GM23338 (cell line): ENCODE measurements at regions not wholly inside any gene's neighbourhood (a gene's known extent, or its start where the extent isn't known, plus 50 kb on each side); places are given as distances from the start of the nearest gene placed in this dataset.

Experiments used
- ATAC-seq: fragments of 200-7000 bp; cut with Tn5 transposase; 3 replicates; pipeline ENCODE4 v1.9.1; 2020
- DNase-seq: peaks from one replicate; pipeline ENCODE4 v3.0.0-alpha.2; 2015; ENCODE audit warnings: low spot score
- H2AFZ ChIP-seq: fragments of 200-600 bp; sonication (generic); 2 replicates; pipeline ENCODE4 v1.8.0; 2016; ENCODE audit warnings: antibody characterized with exemption, mild to moderate bottlenecking, moderate library complexity
- H3F3A ChIP-seq: fragments of 200-600 bp; sonication (generic); replicated peaks from 2 replicates; pipeline ENCODE4 v1.8.0; 2017; ENCODE audit warnings: antibody characterized with exemption, mixed run types, low read depth
- H3K27ac ChIP-seq: fragments of 200-600 bp; sonication (generic); 2 replicates; pipeline ENCODE4 v1.6.1; 2016; ENCODE audit warnings: low read depth
- H3K27me3 ChIP-seq: fragments of 200-600 bp; sonication (generic); 2 replicates; pipeline ENCODE4 v1.8.0; 2016; ENCODE audit warnings: mild to moderate bottlenecking, mixed run types, moderate library complexity; ENCODE audit not compliant: insufficient read depth
- H3K36me3 ChIP-seq: fragments of 200-600 bp; sonication (generic); 2 replicates; pipeline ENCODE4 v1.8.0; 2016; ENCODE audit warnings: mild to moderate bottlenecking; ENCODE audit not compliant: insufficient read depth
- H3K4me1 ChIP-seq: fragments of 200-600 bp; sonication (generic); 2 replicates; pipeline ENCODE4 v1.8.0; 2016; ENCODE audit warnings: mild to moderate bottlenecking, moderate library complexity; ENCODE audit not compliant: insufficient read depth
- H3K4me2 ChIP-seq: fragments of 200-600 bp; sonication (generic); 2 replicates; pipeline ENCODE4 v1.7.1; 2017; ENCODE audit warnings: mixed run types
- H3K4me3 ChIP-seq: fragments of 200-600 bp; sonication (generic); 2 replicates; pipeline ENCODE4 v1.6.1; 2016; ENCODE audit warnings: mixed run types
- H3K79me2 ChIP-seq: fragments of 200-600 bp; sonication (generic); replicated peaks from 2 replicates; pipeline ENCODE4 v1.8.0; 2017; ENCODE audit warnings: mild to moderate bottlenecking; ENCODE audit not compliant: insufficient read depth
- H3K9me2 ChIP-seq: fragments of 200-600 bp; sonication (generic); 2 replicates; pipeline ENCODE4 v1.8.0; 2017; ENCODE audit not compliant: insufficient read depth
- H4K20me1 ChIP-seq: fragments of 200-600 bp; sonication (generic); replicated peaks from 2 replicates; pipeline ENCODE4 v1.8.0; 2017; ENCODE audit warnings: mild to moderate bottlenecking; ENCODE audit not compliant: insufficient read depth
- H3K27ac Mint-ChIP-seq: 2 replicates; pipeline ENCODE4 v1.8.0; 2020; ENCODE audit warnings: inconsistent platforms, mild to moderate bottlenecking, moderate library complexity, mixed read lengths
- H3K27me3 Mint-ChIP-seq: 3 replicates; pipeline ENCODE4 v1.8.0; 2022; ENCODE audit warnings: low read depth, mild to moderate bottlenecking, moderate library complexity, mixed read lengths, inconsistent platforms; ENCODE audit not compliant: insufficient read depth, poor library complexity
- H3K36me3 Mint-ChIP-seq: 3 replicates; pipeline ENCODE4 v1.8.0; 2021; ENCODE audit warnings: low read depth, mild to moderate bottlenecking, inconsistent platforms, moderate library complexity, mixed read lengths
- H3K4me1 Mint-ChIP-seq: 3 replicates; pipeline ENCODE4 v1.8.0; 2020; ENCODE audit warnings: mild to moderate bottlenecking, inconsistent platforms, mixed read lengths
- H3K4me3 Mint-ChIP-seq: 3 replicates; pipeline ENCODE4 v1.8.0; 2021; ENCODE audit warnings: moderate library complexity, mild to moderate bottlenecking, inconsistent platforms, mixed read lengths
- H3K9me3 Mint-ChIP-seq: 3 replicates; pipeline ENCODE4 v1.8.0; 2020; ENCODE audit warnings: moderate library complexity, mild to moderate bottlenecking, inconsistent platforms, mixed read lengths
- CTCF ChIP-seq, 2 experiments: fragments of 200-600 bp in 1 of 2; sonication (generic) in 1 of 2; conservative IDR thresholded peaks; 2 replicates each; pipeline versions ENCODE4 v1.5.1 to v1.6.1; 2016 to 2017; ENCODE audit warnings: antibody characterized with exemption in 2 of 2, low read depth in 2 of 2, mild to moderate bottlenecking in 2 of 2, moderate library complexity in 1 of 2
- ETS1 ChIP-seq: IDR thresholded peaks from 2 replicates; pipeline ENCODE4 v1.6.1; 2016; ENCODE audit warnings: antibody characterized with exemption
- EZH2 ChIP-seq: fragments of 200-600 bp; sonication (generic); IDR thresholded peaks from one replicate; pipeline ENCODE4 v1.8.0; 2017; ENCODE audit warnings: antibody characterized with exemption, mild to moderate bottlenecking, low read depth; ENCODE audit not compliant: unreplicated experiment
- JUNB ChIP-seq: IDR thresholded peaks from one replicate; pipeline ENCODE4 v1.6.1; 2016; ENCODE audit warnings: antibody characterized with exemption; ENCODE audit not compliant: unreplicated experiment
- POLR2AphosphoS5 ChIP-seq: IDR thresholded peaks from 2 replicates; pipeline ENCODE4 v1.6.1; 2016; ENCODE audit warnings: antibody characterized with exemption, low read depth
- REST ChIP-seq: IDR thresholded peaks from one replicate; pipeline ENCODE4 v1.6.1; 2018; ENCODE audit warnings: antibody characterized with exemption; ENCODE audit not compliant: unreplicated experiment
- STAT1 ChIP-seq: IDR thresholded peaks from one replicate; pipeline ENCODE4 v1.6.1; 2016; ENCODE audit warnings: antibody characterized with exemption; ENCODE audit not compliant: unreplicated experiment
- ZNF114 ChIP-seq: fragments of 250-450 bp; sonication (Bioruptor Pico); IDR thresholded peaks from 2 replicates; pipeline ENCODE4 v1.5.0; 2020; ENCODE audit warnings: mild to moderate bottlenecking, moderate library complexity
- ZNF331 ChIP-seq: fragments of 250-450 bp; sonication (Bioruptor Pico); IDR thresholded peaks from 2 replicates; pipeline ENCODE4 v1.5.0; 2020; ENCODE audit warnings: low read depth, mild to moderate bottlenecking, moderate library complexity

GRCh38 chr15:62456011-62456920, 291.2 kb upstream of the C2CD4B start (continued):
- TF ChIP-seq ZNF331 (CRISPR knock-in tag) (no peak), POLR2AphosphoS5 (no peak), REST (no peak), JUNB (no peak), CTCF (conservative IDR thresholded peaks at IDR 0.05; ENCODE audit: low read depth in 2 of 2) (no peak), ETS1 (no peak), STAT1 (no peak), ZNF114 (CRISPR knock-in tag) (no peak)

- peaks cover 18% of the 10 kb centered on the region; the same call in 1 of the 2 replicates for H3K79me2 ChIP-seq
- Mint-ChIP-seq H3K27me3 (peaks cover 11% of the 10 kb centered on the region), H3K4me3 (no peak overlapping the region), H3K27ac (peak overlapping the region; percentile 24; the same call in 1 of the 2 replicates), H3K36me3 (no peaks in the 10 kb centered on the region), H3K4me1 (peaks cover 62% of the 10 kb centered on the region), H3K9me3 (no peaks in the 10 kb centered on the region)
- no peak for DNase-seq
- no peak overlapping the region for H3K4me3 ChIP-seq
- H3K36me3 ChIP-seq: no peaks in the 10 kb centered on the region
- H3K4me2 ChIP-seq: no peak overlapping the region
- no peak overlapping the region for H3K27ac ChIP-seq
- H2AFZ ChIP-seq: no peak overlapping the region
- no peaks in the 10 kb centered on the region for H3K27me3 ChIP-seq
- H3K9me2 ChIP-seq: no peaks in the 10 kb centered on the region
- peak; percentile 38 for ATAC-seq
- H3F3A ChIP-seq: no peaks in the 10 kb centered on the region
- H4K20me1 ChIP-seq: no peaks in the 10 kb centered on the region
- H3K4me1 ChIP-seq: peaks cover 11% of the 10 kb centered on the region
- TF ChIP-seq REST (no peak), POLR2AphosphoS5 (no peak), EZH2 (no peak), CTCF (conservative IDR thresholded peaks at IDR 0.05; ENCODE audit: low read depth in 2 of 2) (no peak), JUNB (no peak), ZNF331 (CRISPR knock-in tag) (no peak), ETS1 (no peak)
Measured at GRCh38 chr15:62457100-62457499, 292.0 kb upstream of the C2CD4B start.
